ENCODE measurements at regions not wholly inside any gene's neighbourhood (a gene's known extent, or its start where the extent isn't known, plus 50 kb on each side); places are given as distances from the start of the nearest gene placed in this dataset.

DNA sequence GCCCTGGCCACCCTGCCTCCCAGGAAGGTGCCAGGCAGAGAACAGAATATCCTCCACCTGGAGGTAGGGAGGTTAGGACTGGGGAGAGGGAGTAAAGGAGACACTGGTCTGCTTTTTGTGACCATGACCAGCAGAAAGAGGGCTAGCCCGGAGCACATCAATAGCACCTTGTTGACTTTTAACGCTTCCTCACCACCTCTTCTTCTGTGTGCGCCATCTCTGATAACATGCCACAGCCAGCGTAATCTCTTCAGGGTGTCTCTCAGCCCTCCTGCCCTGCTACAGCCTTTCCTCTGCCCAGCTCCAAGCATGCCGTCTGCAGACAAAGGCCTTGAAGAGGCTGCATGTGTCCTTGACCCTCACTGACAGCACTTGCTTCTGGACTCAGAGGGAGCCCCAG, 50.9 kb upstream of the GJA5 start:
- Mint-ChIP-seq H3K9me3 (peaks cover 3% of the 10 kb centered on the region), H3K36me3 (no peaks in the 10 kb centered on the region), H3K27me3 (peaks cover 21% of the 10 kb centered on the region), H3K4me3 (no peak overlapping the region), H3K4me1 (no peaks in the 10 kb centered on the region), H3K27ac (no peak overlapping the region)
- no peak for ATAC-seq

DNA sequence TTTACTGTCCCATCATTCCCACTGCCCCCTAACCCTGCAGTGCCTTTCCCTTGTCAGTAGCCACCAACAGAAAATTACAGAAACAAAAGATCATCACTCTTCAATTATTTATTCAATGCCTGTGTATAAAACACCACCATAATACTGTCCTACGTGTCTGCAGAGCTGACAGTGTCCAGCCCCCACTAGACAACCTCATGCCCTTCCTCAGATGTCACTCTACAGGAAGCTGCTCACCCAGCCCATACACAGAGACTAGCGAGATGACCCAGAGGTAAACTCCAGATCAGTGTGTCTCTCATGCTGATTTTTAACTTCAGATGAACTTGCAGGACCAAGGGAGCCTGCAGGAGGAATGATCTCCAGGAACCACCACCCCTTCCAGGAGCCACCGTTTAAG, 51.3 kb upstream of the GJA5 start:
- Mint-ChIP-seq H3K27me3 (peaks cover 21% of the 10 kb centered on the region), H3K9me3 (peaks cover 3% of the 10 kb centered on the region), H3K36me3 (no peaks in the 10 kb centered on the region), H3K4me1 (no peaks in the 10 kb centered on the region), H3K27ac (no peak overlapping the region), H3K4me3 (no peak overlapping the region)
- no peak for ATAC-seq

DNA sequence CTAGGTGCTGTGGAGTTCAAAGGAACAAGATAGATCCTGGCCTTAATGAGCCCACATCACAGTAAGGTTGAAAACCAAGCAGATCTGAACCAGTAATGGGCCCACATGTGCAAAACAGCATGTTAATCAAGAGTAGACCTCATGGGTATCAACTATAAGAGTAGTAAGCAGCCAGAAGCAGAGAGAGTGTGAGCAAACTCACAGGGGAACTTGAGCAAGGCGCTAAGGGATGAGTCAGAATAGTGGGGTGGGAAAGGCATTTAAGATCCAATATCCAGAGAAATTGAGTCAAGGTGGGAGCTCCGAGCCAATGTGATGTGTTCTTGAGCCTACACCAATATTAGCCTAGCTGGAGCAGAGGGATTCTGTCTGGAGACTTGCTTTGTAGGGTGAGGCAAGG, 52.4 kb upstream of the GJA5 start:
- Mint-ChIP-seq H3K36me3 (no peaks in the 10 kb centered on the region), H3K4me1 (no peaks in the 10 kb centered on the region), H3K9me3 (peaks cover 3% of the 10 kb centered on the region)

DNA sequence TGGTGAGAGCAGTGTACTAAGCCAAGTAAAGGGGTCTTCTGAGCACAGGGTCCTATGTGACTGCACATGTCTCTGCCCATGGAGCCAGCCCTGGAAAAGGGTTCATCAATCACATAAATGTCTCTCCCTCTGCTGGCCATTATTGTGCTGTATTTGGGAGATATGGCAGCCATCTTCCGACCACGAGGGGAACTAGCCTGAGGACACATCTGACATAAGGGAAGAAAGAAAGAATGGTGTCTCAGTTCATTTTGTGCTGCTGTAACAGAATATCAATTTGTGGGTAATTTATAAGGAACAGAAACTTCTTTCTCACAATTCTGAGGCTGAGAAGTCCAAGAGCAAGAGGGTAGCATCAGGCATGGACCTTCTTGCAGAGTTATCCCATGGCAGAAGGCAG, 55.1 kb upstream of the GJA5 start:
- H3K27ac Mint-ChIP-seq: no peak overlapping the region
- peaks cover 3% of the 10 kb centered on the region for H3K9me3 Mint-ChIP-seq
- no peak for ATAC-seq
- H3K4me3 Mint-ChIP-seq: no peak overlapping the region
- H3K4me1 Mint-ChIP-seq: no peaks in the 10 kb centered on the region
- no peaks in the 10 kb centered on the region for H3K36me3 Mint-ChIP-seq
- H3K27me3 Mint-ChIP-seq: peaks cover 21% of the 10 kb centered on the region

More for the DNA sequence above, 52.4 kb upstream of the GJA5 start:
- peaks cover 21% of the 10 kb centered on the region for H3K27me3 Mint-ChIP-seq
- H3K4me3 Mint-ChIP-seq: no peak overlapping the region
- no peak for ATAC-seq
- no peak overlapping the region for H3K27ac Mint-ChIP-seq

- no peaks in the 10 kb centered on the region for H3K4me1 Mint-ChIP-seq
- H3K27me3 Mint-ChIP-seq: peaks cover under 1% of the 10 kb centered on the region
- H3K9me3 Mint-ChIP-seq: no peaks in the 10 kb centered on the region
- ATAC-seq: no peak
- H3K27ac Mint-ChIP-seq: no peak overlapping the region
- no peaks in the 10 kb centered on the region for H3K36me3 Mint-ChIP-seq
- no peak overlapping the region for H3K4me3 Mint-ChIP-seq
Observed at GRCh38 chr1:147820761-147821297, 60.4 kb upstream of the GJA5 start.

- Mint-ChIP-seq H3K9me3 (no peaks in the 10 kb centered on the region), H3K27ac (no peak overlapping the region), H3K4me3 (no peak overlapping the region), H3K27me3 (no peaks in the 10 kb centered on the region), H3K4me1 (no peaks in the 10 kb centered on the region), H3K36me3 (no peaks in the 10 kb centered on the region)
- no peak for ATAC-seq
Observed at GRCh38 chr1:147821883-147822282, 61.5 kb upstream of the GJA5 start.

GRCh38 chr1:147822292-147822691, 61.9 kb upstream of the GJA5 start:
- Mint-ChIP-seq H3K4me3 (no peak overlapping the region), H3K9me3 (no peaks in the 10 kb centered on the region)

DNA sequence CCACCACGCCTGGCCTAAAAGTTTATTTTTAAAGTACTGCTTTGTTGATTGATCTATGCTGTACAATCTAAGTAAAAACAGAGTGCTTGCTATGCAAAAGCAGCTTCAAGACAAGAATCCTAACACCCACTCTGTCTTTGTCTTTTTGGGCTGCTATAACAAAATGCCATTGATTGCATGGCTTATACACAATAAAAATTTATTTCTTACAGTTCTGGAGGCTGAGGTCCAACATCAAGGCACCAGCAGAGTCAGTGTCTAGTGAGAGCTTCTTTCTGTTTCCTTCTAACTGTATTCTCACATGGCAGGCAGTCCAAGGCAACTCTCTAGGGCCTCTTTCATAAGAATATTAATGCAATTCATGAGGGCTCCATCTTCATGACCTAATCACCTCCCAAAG, 63.6 kb upstream of the GJA5 start:
- H3K36me3 Mint-ChIP-seq: no peaks in the 10 kb centered on the region
- H3K27ac Mint-ChIP-seq: no peak overlapping the region
- no peaks in the 10 kb centered on the region for H3K27me3 Mint-ChIP-seq
- ATAC-seq: no peak
- H3K4me1 Mint-ChIP-seq: no peaks in the 10 kb centered on the region
- no peak overlapping the region for H3K4me3 Mint-ChIP-seq
- no peaks in the 10 kb centered on the region for H3K9me3 Mint-ChIP-seq

More at GRCh38 chr1:147822292-147822691, 61.9 kb upstream of the GJA5 start:
- Mint-ChIP-seq H3K36me3 (no peaks in the 10 kb centered on the region), H3K27ac (no peak overlapping the region), H3K27me3 (no peaks in the 10 kb centered on the region), H3K4me1 (no peaks in the 10 kb centered on the region)
- no peak for ATAC-seq

GRCh38 chr1:147824798-147825197, 64.4 kb upstream of the GJA5 start:
- no peak for ATAC-seq
- Mint-ChIP-seq H3K27me3 (peaks cover 6% of the 10 kb centered on the region), H3K36me3 (no peaks in the 10 kb centered on the region), H3K27ac (no peak overlapping the region), H3K4me3 (no peak overlapping the region), H3K9me3 (no peaks in the 10 kb centered on the region), H3K4me1 (no peaks in the 10 kb centered on the region)

DNA sequence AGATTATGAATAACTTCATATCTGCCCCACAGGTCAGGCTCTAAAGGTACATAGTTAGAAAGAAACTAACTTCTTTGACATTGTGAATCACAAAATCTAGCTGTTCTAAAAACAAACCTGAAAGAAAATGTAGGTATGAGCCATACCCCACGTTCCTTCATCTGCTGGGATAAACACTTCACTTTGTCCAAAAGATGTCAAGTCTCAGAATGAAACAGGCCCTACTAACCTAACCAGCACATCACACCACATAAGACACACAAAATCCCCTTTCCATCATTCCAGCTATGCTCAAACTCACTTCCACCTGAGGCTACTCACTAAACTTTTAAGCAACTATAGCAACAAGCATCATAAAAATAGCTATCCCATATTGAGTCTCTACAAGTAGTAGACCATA, 65.2 kb upstream of the GJA5 start:
- no peaks in the 10 kb centered on the region for H3K36me3 Mint-ChIP-seq
- H3K27ac Mint-ChIP-seq: no peak overlapping the region
- no peaks in the 10 kb centered on the region for H3K4me1 Mint-ChIP-seq
- no peak overlapping the region for H3K4me3 Mint-ChIP-seq
- peaks cover 10% of the 10 kb centered on the region for H3K27me3 Mint-ChIP-seq
- H3K9me3 Mint-ChIP-seq: no peaks in the 10 kb centered on the region
- ATAC-seq: no peak

DNA sequence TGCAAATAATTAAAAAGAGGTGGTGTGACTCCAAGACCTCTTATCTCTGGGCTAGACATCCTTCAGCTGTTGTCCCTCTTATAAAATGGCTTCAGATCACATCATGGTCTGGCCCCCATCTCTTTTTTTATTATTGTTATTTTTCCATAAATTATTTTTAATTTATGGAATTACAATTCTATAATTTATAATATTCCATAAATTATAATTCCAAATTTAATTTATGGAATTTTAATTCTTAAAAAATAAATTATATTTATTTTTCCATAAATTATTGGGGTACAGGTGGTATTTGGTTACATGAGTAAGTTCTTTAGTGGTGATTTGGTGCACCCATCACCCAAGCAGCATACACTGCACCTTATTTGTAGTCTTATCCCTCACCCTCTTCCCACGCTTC, 65.9 kb upstream of the GJA5 start:
- H3K27me3 Mint-ChIP-seq: peaks cover 10% of the 10 kb centered on the region
- no peak for ATAC-seq
- H3K4me1 Mint-ChIP-seq: no peaks in the 10 kb centered on the region

GRCh38 chr1:147833231-147833860, 69.2 kb upstream of the GJA8 start:
- H3K27me3 Mint-ChIP-seq: peaks cover 68% of the 10 kb centered on the region
- ATAC-seq: no peak
- H3K36me3 Mint-ChIP-seq: no peaks in the 10 kb centered on the region
- H3K4me3 Mint-ChIP-seq: no peak overlapping the region
- H3K9me3 Mint-ChIP-seq: no peaks in the 10 kb centered on the region
- no peak overlapping the region for H3K27ac Mint-ChIP-seq
- no peaks in the 10 kb centered on the region for H3K4me1 Mint-ChIP-seq

More for the DNA sequence above, 65.9 kb upstream of the GJA5 start:
- Mint-ChIP-seq H3K9me3 (no peaks in the 10 kb centered on the region), H3K27ac (no peak overlapping the region), H3K4me3 (no peak overlapping the region), H3K36me3 (no peaks in the 10 kb centered on the region)

- Mint-ChIP-seq H3K9me3 (no peaks in the 10 kb centered on the region), H3K27ac (no peak overlapping the region), H3K27me3 (peaks cover 68% of the 10 kb centered on the region), H3K4me1 (no peaks in the 10 kb centered on the region), H3K4me3 (no peak overlapping the region), H3K36me3 (no peaks in the 10 kb centered on the region)
- ATAC-seq: no peak
Observed at GRCh38 chr1:147834181-147834580, 68.4 kb upstream of the GJA8 start.

DNA sequence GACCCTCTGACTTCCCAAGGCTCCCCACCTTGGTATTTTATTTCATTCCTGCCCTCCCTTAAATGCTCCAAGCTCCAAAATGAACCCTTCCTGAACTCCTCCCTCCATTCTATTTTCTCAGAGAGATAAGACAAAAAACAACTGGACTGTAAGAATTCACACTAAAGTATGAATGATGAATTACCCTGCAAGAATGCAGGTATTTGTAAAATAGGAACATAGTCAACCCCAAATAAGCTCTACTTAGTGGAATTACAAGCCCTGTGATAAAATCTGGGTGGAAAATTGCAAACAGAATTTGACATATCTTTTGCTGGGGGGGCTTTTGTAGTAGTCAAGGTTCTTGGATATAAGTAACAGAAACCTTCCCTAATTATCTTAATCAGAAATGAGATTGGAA, 67.8 kb upstream of the GJA8 start:
- Mint-ChIP-seq H3K4me1 (no peaks in the 10 kb centered on the region), H3K27me3 (peaks cover 61% of the 10 kb centered on the region), H3K9me3 (no peaks in the 10 kb centered on the region), H3K27ac (no peak overlapping the region), H3K4me3 (no peak overlapping the region), H3K36me3 (no peaks in the 10 kb centered on the region)
- ATAC-seq: no peak

DNA sequence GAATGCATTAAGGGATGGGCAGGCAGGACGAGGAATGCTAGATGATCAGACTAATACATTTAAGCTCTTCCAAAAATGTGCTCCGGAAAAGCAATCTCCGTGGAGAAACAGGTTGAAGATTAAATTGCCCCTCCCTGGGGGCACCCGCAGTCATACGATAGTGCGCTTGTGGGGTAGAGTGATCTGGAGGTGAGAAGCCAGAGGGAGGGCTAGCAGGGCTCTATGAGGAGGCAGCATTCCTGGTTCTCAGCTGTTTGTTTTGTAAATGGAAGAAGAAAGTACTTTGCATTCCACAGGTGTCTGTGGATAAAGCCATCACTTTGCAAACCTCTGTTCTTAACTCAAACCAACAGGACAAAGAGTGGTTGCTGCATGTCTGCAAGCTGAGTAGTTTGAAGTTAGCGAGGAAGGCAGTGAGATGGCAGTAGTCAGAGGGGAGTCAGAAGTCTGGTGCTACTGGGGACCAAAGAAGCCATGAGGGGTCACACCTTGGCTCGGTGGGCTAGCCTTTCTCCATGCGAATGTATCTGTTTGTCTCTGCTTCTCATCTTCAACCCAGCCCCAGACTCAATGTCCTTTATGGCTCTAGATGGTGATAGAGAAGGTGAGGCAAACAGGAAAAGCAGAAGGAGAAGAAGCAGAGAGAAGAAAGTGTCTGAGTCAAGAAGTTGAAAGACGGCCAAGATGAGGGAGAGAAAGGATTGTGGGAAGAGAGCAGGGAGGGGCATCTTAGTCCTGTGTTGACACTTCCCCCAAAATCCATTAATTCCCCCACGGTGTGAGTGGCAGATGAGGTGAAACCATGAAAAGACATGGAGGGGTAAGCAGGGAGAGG, 65.2 kb upstream of the GJA8 start:
- Mint-ChIP-seq H3K27ac (no peak overlapping the region), H3K9me3 (no peaks in the 10 kb centered on the region)
- no peak for ATAC-seq

DNA sequence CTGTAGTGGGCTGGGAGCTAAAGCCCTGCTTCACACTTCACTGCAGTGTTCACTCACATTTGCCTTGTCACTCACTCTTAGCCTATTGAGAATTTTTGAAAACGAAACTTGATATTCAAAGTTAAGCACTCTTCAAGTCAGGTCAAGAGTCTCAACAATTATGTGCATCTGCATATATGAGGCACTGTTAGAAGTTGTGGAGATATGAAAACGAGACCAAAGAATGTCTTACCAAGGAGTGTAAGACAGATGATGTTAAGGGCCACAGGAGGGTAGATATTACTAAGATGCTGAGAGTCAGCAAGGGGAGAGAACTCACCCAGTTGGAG, 64.7 kb upstream of the GJA8 start:
- H3K36me3 Mint-ChIP-seq: no peaks in the 10 kb centered on the region
- no peak for ATAC-seq
- no peak overlapping the region for H3K27ac Mint-ChIP-seq
- no peaks in the 10 kb centered on the region for H3K4me1 Mint-ChIP-seq
- no peak overlapping the region for H3K4me3 Mint-ChIP-seq
- H3K27me3 Mint-ChIP-seq: peaks cover 43% of the 10 kb centered on the region
- H3K9me3 Mint-ChIP-seq: no peaks in the 10 kb centered on the region

More for the DNA sequence above, 65.2 kb upstream of the GJA8 start:
- H3K36me3 Mint-ChIP-seq: no peaks in the 10 kb centered on the region
- H3K4me3 Mint-ChIP-seq: no peak overlapping the region
- H3K27me3 Mint-ChIP-seq: peaks cover 49% of the 10 kb centered on the region
- no peaks in the 10 kb centered on the region for H3K4me1 Mint-ChIP-seq
